Endodermal cell (in vitro differentiated cells): ENCODE measurements at regions not wholly inside any gene's neighbourhood (a gene's known extent, or its start where the extent isn't known, plus 50 kb on each side); places are given as distances from the start of the nearest gene placed in this dataset.

Experiments
- DNase-seq: peaks from one replicate; pipeline ENCODE4 v3.0.0-alpha.2; 2017
- H3K27ac ChIP-seq: 2 replicates; pipeline ENCODE4 v1.5.1; 2013; ENCODE audit warnings: mild to moderate bottlenecking, low read depth, low read length, moderate library complexity
- H3K27me3 ChIP-seq: 2 replicates; pipeline ENCODE4 v1.6.1; 2013; ENCODE audit warnings: mild to moderate bottlenecking, low read length, moderate library complexity; ENCODE audit not compliant: insufficient read depth, control insufficient read depth, poor library complexity, severe bottlenecking
- H3K36me3 ChIP-seq: 2 replicates; pipeline ENCODE4 v1.7.0; 2013; ENCODE audit warnings: mild to moderate bottlenecking, low read length, moderate library complexity; ENCODE audit not compliant: control insufficient read depth, insufficient read depth
- H3K4me1 ChIP-seq: one replicate; pipeline ENCODE4 v1.7.0; 2013; ENCODE audit warnings: low read length; ENCODE audit not compliant: control insufficient read depth, insufficient read depth
- H3K4me3 ChIP-seq: 2 replicates; pipeline ENCODE4 v1.5.1; 2013; ENCODE audit warnings: mild to moderate bottlenecking, low read length, moderate library complexity
- H3K9ac ChIP-seq: 2 replicates; pipeline ENCODE4 v1.6.1; 2013; ENCODE audit warnings: mild to moderate bottlenecking, low read length, moderate library complexity; ENCODE audit not compliant: poor library complexity, severe bottlenecking; ENCODE audit errors: extremely low read depth
- H3K9me3 ChIP-seq: 2 replicates; pipeline ENCODE4 v1.6.1; 2013; ENCODE audit warnings: mild to moderate bottlenecking, low read length, moderate library complexity; ENCODE audit not compliant: control insufficient read depth
- H3K27ac Mint-ChIP-seq: 2 replicates; pipeline ENCODE4 v1.8.0; 2020; ENCODE audit warnings: mixed read lengths
- H3K27me3 Mint-ChIP-seq: 2 replicates; pipeline ENCODE4 v1.8.0; 2021; ENCODE audit warnings: mild to moderate bottlenecking, mixed read lengths; ENCODE audit not compliant: insufficient read depth
- H3K36me3 Mint-ChIP-seq: 2 replicates; pipeline ENCODE4 v1.8.0; 2020; ENCODE audit warnings: low read depth, mixed read lengths
- H3K4me1 Mint-ChIP-seq: 2 replicates; pipeline ENCODE4 v1.8.0; 2020; ENCODE audit warnings: mixed read lengths
- H3K4me3 Mint-ChIP-seq: 2 replicates; pipeline ENCODE4 v1.8.0; 2020; ENCODE audit warnings: mild to moderate bottlenecking, moderate library complexity, mixed read lengths
- H3K9me3 Mint-ChIP-seq: 2 replicates; pipeline ENCODE4 v1.8.0; 2020; ENCODE audit warnings: mild to moderate bottlenecking, mixed read lengths
- CTCF ChIP-seq: fragments of 200-600 bp; sonication (generic); conservative IDR thresholded peaks from 2 replicates; pipeline ENCODE4 v1.5.0; 2021; ENCODE audit warnings: antibody characterized with exemption, mild to moderate bottlenecking
- WGBS, 2 experiments: methylation state at CpG; one replicate each; pipeline versions ENCODE4 v1.1.5 to v1.1.7; 2013; ENCODE audit warnings: missing lambda C conversion rate in 2 of 2, mixed read lengths in 1 of 2; ENCODE audit not compliant: insufficient coverage in 1 of 2, insufficient read length in 1 of 2; 5-methylcytosine and 5-hydroxymethylcytosine counted together

GRCh38 chr2:39937621-39938020 is 158.6 kb upstream of the THUMPD2 start:
- H3K9me3 Mint-ChIP-seq = no peaks in the 10 kb centered on the region
- Histone ChIP-seq H3K4me1 (no peaks in the 10 kb centered on the region), H3K4me3 (no peak overlapping the region), H3K36me3 (no peaks in the 10 kb centered on the region), H3K9me3 (no peaks in the 10 kb centered on the region), H3K9ac (no peak overlapping the region), H3K27me3 (no peaks in the 10 kb centered on the region), H3K27ac (no peak overlapping the region)
- no peaks in the 10 kb centered on the region for H3K27me3 Mint-ChIP-seq
- TF ChIP-seq CTCF = no peak
- no peaks in the 10 kb centered on the region for H3K36me3 Mint-ChIP-seq
- H3K4me3 Mint-ChIP-seq = no peak overlapping the region
- DNase-seq = no peak
- H3K4me1 Mint-ChIP-seq = peaks cover 4% of the 10 kb centered on the region
- H3K27ac Mint-ChIP-seq = no peak overlapping the region
- 91 to 92% methylated on average over 1 to 3 of the region's 3 CpGs for WGBS, 2 experiments

GRCh38 chr2:39934851-39935250 is 155.8 kb upstream of the THUMPD2 start:
- Mint-ChIP-seq H3K36me3 (no peaks in the 10 kb centered on the region), H3K27ac (no peak overlapping the region), H3K27me3 (no peaks in the 10 kb centered on the region), H3K9me3 (no peaks in the 10 kb centered on the region), H3K4me3 (no peak overlapping the region), H3K4me1 (peaks cover 4% of the 10 kb centered on the region)
- TF ChIP-seq CTCF = no peak
- no peak overlapping the region for H3K9ac ChIP-seq
- no peaks in the 10 kb centered on the region for H3K4me1 ChIP-seq
- no peak for DNase-seq
- no peaks in the 10 kb centered on the region for H3K27me3 ChIP-seq
- no peak overlapping the region for H3K27ac ChIP-seq
- H3K36me3 ChIP-seq = no peaks in the 10 kb centered on the region
- no peak overlapping the region for H3K4me3 ChIP-seq
- no peaks in the 10 kb centered on the region for H3K9me3 ChIP-seq
- WGBS, 2 experiments = 88% methylated on average over 1 of the region's 1 CpG; no CpG with 5 or more reads in 1 of the 2 experiments

GRCh38 chr2:39933196-39933595 is 154.1 kb upstream of the THUMPD2 start:
- no peak overlapping the region for H3K4me3 Mint-ChIP-seq
- Histone ChIP-seq H3K27ac (no peak overlapping the region), H3K36me3 (no peaks in the 10 kb centered on the region), H3K9ac (no peak overlapping the region), H3K4me1 (no peaks in the 10 kb centered on the region), H3K4me3 (no peak overlapping the region), H3K27me3 (no peaks in the 10 kb centered on the region), H3K9me3 (no peaks in the 10 kb centered on the region)
- WGBS, 2 experiments = 63% methylated on average over 2 of the region's 3 CpGs; no CpG with 5 or more reads in 1 of the 2 experiments
- TF ChIP-seq CTCF = no peak
- H3K36me3 Mint-ChIP-seq = no peaks in the 10 kb centered on the region
- no peaks in the 10 kb centered on the region for H3K27me3 Mint-ChIP-seq
- no peak overlapping the region for H3K27ac Mint-ChIP-seq
- H3K4me1 Mint-ChIP-seq = peaks cover 3% of the 10 kb centered on the region
- no peaks in the 10 kb centered on the region for H3K9me3 Mint-ChIP-seq
- no peak for DNase-seq
